HG03565 (cell line): ENCODE measurements at regions not wholly inside any gene's neighbourhood (a gene's known extent, or its start where the extent isn't known, plus 50 kb on each side); places are given as distances from the start of the nearest gene placed in this dataset.
"Not testable (repeated sequence)": the region's sequence is repeated elsewhere in the genome, so short reads cannot be mapped to it uniquely, and the experiment has no call there.

Experiments
- ATAC-seq: cut with Tn5 transposase; IDR thresholded peaks from one replicate; pipeline ENCODE4 v1.9.1; 2021; ENCODE audit warnings: mild to moderate bottlenecking, moderate library complexity; ENCODE audit not compliant: unreplicated experiment

DNA sequence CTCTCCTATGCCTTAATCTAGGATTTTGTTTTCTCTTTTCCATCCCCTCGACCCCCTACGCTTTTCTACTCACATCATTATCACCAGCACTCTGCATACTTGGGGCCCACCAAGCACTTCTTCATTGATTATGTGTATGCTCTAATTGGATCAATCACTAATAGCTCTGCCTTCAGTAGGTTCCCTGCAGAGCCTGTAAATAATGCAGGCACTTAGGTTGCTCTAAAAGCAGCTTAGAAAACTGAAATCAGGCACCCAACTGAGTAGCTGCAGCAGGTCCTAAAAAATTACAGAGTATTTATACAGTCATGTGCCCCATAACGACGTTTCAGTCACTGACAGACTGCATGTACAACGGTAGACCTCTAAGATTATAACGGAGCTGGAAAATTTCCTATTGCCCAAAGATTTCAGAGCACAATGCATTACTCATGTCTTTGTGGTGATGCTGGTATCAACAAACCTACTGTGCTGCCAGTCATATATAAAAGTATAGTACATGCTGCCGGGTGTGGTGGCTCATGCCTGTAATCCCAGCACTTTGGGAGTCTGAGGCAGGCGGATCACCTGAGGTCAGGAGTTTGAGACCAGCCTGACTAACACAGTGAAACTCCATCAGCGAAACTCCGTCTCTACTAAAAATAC is 280.4 kb downstream of the HS3ST3B1 start:
- no peak for ATAC-seq

- ATAC-seq = no peak
Measured at GRCh38 chr17:14580499-14580898, 279.6 kb downstream of the HS3ST3B1 start.

GRCh38 chr17:14579716-14580115 is 278.8 kb downstream of the HS3ST3B1 start:
- no peak for ATAC-seq

DNA sequence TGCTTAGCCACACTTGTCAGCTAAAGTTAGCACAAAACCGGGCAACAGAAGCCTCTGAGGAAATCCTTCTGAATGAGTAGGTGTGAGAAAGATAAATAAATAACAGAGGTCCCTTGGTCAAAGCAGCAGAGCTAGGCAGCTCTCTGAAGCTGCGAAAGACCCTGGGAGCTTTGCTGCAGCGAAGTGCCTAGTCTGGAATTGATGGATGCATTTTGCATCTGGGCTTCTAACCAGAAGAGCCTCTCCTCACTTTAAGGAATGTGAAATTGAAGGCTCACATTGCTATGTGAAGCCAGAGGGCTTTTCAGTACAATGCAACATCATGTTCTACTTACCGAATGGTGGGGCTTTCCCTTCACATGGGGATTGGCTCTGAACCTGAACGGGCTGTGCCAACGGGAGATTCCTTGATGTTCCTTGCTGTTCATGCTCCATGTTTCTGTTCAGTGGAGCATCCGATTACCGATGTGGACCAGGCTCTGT is 274.6 kb downstream of the HS3ST3B1 start:
- ATAC-seq = no peak

DNA sequence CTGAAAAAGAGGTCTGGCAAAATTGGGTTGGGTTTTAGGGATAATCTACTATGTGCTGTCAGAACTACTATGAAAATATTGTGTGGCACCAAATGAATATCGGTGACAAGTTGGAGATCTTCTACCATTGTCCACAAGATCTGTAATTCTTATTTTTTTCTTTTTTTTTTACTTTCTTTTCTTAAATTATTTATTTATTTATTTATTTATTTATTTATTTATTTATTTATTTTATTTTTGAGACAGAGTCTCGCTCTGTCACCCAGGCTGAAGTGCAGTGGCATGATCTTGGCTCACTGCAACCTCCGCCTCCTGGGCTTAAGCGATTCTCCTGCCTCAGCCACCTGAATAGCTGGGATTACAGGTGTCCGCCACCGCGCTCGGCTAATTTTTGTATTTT is 259.4 kb downstream of the HS3ST3B1 start:
- ATAC-seq = not testable (repeated sequence)

DNA sequence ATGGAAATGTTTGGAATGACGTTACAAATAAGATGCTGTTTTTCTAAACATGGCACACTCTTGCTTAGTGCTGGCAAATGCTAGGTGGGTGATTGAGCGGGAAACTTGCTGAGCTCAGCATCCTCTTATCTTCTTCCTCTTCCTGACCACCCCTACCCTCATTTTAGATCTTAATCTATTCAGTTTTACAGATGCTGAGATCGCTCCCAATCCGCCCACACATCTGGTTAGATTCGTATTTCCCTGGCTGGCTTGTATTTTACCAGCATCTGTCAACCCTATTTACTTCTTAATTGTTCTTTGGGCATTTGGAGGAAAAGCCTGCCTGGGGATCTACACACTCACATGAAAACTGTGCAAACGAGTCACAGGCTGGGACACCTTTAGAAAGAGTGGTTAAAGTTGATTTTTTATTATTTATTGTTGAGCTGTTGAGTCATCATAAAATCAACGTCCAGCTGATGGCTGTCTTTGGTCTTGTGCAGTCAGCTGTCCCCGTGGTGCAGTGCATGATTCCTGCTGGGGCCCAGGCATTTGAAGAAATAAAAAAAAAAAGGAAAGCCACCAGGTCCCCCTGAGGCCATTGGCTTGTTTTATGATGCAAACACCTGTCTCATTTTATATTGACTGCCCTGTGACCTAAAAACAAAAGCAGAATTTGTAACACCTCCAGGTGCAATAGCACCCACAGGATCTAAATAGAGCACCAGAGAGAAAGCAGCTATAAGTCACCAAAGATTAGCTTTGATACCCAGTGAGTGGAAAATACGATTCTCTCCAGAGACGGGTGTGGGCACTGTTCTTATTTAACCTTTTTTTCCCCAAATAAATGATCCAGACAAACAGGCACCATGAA is 258.6 kb downstream of the HS3ST3B1 start:
- no peak for ATAC-seq

DNA sequence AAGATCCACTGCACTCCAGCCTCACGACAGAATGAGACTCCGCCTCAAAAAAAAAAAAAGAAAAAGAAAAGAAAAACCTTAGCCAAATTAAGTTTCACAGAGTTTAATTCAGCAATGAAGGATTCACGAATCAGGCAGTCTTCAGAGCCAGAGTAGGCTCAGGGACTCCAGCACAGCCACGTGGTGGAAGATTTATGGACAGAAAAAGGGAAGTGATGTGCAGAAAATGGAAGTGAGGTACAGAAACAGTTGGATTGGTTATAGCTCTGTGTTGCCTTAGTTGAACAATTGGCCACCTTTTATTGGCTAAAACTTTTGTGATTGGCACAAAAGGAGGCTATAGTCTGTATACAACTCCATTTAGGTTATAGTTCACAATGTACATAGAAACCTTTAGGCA is 256.6 kb downstream of the HS3ST3B1 start:
- no peak for ATAC-seq

- ATAC-seq = no peak
Measured at GRCh38 chr17:14553847-14554246, 253.0 kb downstream of the HS3ST3B1 start.

DNA sequence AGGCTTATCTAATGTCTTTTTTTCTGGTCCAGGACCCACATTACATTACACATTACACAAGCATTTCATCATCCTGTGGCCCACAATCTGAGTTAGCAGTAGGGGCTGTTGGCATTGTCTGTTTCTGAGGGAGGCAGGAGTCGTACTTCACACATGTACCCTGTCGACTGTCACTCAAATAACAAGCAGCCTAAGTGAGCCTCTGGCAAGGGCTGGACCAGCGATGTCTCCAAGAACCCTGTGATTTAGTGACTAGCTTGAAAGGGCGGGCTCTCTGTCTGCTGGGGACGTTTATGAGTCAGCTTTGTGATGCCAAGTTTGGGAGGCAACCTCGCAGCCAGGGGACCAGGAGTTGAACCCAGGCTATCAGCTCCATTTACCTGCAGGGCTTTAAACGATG is 251.4 kb downstream of the HS3ST3B1 start:
- ATAC-seq = no peak

DNA sequence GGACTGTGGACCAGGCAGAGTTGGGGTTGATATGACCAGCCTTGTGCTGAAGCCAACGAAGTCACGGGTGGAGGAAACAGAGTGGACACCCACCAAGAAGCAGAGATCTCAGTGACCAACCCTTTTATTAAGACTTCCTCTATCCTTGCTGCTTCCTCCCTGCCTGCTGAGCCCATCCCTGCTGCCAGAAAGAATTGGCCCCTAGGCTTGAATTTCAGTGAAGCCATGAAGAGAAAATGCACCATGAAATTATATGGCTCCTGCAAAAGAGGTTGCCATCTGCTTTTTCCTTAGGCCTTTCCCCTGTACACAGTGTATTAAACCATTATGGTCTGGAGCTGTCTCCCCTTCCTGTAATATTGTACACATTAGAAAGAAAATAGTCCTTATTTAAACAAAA is 246.7 kb downstream of the HS3ST3B1 start:
- ATAC-seq = no peak

DNA sequence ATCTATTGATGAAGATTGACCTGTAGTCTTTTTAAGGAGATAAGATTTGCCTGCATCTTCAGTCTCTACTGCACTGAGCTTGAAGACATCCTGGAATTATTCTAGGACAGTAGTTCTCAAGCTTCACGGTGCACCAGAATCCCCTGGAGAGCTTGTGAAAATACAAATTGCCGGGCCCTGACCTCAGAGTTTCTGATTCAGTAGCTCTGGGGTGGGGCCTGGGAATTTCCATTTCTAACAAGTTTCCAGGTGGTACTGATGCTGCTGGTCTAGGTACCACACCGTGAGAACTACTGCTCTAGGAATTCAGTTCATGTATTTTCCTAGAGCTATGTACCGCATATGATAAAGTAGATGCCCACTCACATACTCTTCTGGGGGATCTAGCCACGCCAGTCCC is 246.1 kb downstream of the HS3ST3B1 start:
- ATAC-seq = no peak

GRCh38 chr17:14545156-14545906 is 244.4 kb downstream of the HS3ST3B1 start:
- ATAC-seq = no peak

DNA sequence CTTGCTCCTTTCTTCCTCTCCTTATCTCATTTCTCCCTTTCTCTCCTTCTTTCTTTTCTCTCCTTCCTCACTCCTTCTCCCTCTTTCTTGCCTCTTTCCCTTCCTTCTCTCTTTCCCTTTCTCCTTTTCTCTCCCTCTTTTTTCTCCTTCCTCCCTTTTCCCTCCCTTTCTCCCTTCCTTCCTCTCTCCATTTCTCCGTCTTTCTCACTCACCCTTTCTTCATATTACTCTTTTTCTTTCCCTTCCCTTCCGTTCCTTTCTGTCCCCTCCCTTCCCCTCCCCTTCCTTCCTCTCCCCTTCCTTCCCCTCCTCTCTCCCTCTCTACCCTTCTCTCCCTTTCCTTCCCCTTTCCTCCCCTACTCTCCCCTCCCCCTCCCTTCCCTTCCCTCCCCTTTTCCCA is 240.8 kb downstream of the HS3ST3B1 start:
- ATAC-seq = no peak

DNA sequence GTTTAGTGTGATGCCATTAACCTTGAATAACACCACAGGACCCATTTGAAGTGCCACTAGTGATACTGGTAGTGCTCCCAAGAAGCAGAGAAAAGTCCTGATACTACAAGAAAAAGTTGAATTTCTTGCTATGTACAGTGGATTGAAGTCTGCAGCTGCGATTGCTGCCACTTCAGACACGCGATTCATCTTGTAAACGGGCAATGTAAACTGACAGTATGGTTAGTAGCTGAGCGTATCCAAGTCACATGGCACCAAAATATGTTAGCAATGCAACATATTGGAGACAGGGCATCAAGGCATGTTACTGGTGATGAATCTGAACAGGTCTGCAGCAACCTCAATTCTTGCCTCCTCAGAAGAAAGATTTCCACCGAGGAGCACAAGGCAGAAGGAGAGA is 238.9 kb downstream of the HS3ST3B1 start:
- ATAC-seq = no peak

DNA sequence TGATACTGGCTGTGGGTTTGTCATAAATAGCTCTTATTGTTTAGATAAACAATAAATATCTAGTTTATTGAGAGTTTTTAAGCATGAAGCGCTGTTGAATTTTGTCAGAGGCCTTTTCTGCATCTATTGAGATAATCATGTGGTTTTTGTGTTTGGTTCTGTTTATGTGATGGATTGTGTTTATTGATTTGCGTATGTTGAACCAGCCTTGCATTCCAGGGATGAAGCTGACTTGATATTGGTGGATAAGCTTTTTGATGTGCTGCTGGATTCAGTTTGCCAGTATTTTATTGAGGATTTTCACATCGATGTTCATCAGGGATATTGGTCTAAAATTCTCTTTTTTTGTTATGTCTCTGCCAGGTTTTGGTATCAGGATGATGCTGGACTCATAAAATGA is 231.4 kb downstream of the HS3ST3B1 start:
- ATAC-seq = not testable (repeated sequence)

DNA sequence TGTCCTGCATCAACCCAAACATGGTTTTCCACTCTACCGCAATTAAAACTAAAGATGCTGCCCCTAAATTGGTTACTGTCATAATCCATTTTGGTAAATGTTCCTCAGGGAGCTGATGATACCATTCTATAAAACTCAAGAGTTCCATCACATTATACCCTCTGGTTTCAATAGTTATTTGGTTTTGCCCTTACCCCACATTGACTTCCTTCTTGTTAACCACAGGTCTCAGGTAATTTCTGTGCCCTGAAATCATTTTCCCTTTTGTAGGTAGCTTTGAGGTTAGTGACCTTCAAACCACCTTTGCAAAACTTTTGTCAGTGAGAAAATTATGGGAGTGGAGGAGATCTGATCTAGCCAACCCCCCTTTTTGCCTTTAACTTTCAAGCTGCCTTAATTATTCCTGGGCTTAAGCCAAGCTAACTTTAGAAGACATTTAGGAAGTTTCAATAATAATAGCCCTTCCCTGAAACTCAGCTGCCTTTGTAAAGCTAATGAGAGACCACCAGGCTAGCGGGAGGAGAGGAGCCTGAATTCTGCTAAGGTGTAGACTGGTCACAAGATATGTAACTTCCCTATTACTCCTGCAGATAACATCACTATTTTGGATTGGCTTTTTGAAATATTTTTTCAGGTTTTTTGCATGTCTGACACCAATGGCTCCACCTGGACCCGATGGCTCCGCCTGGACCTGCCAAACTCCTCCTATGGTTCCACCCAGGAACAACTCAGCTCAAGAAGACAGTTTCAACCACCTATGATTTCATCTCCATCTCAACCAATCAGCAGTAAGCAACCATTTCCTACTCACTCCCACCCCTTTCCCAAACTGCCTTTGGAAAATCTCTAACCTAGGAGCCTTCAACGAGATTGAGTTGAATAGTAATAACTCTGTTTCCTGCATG is 224.9 kb downstream of the HS3ST3B1 start:
- ATAC-seq = no peak

- ATAC-seq = no peak
Measured at GRCh38 chr17:14522795-14523387, 222.0 kb downstream of the HS3ST3B1 start.

DNA sequence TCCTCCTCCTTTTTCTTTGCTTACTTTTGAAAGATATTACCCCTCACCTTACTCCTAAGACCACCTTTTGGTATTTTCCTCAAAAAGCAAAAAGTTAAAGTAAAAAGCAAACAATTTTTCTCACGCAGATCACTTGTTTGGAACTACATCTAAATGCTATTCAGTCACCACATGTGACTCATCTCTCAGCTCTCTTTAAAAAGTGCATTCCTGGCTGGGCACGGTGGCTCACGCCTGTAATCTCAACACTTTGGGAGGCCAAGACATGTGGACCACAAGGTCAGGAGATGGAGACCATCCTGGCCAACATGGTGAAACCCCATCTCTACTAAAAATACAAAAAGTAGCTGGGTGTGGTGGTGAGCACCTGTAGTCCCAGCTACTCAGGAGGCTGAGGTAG is 218.0 kb downstream of the HS3ST3B1 start:
- not testable (repeated sequence) for ATAC-seq

- no peak for ATAC-seq
Measured at GRCh38 chr17:14514973-14515372, 214.1 kb downstream of the HS3ST3B1 start.

DNA sequence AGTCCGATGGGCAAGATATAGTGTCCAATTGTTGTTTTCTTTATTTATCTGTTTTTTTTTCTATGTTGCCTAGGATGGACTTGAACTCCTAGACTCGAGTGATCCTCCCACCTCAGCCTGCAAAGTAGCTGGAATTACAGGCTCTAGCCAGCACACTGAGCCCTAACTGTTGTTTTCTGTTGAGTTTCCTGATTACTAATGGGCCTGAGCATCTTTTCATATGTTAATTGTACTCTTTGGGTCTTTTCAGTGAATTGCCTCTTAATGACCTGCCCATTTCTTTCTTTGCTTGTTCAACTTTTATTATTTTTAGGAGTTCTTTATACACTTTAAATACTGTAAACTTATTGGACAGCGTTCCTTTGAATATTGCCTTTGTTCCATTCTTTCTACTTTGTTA is 213.0 kb downstream of the HS3ST3B1 start:
- ATAC-seq = no peak
